Right atrium auricular region (tissue), 2 donors: ENCODE measurements at regions not wholly inside any gene's neighbourhood (a gene's known extent, or its start where the extent isn't known, plus 50 kb on each side); places are given as distances from the start of the nearest gene placed in this dataset.
"Not testable (repeated sequence)": the region's sequence is repeated elsewhere in the genome, so short reads cannot be mapped to it uniquely, and the experiment has no call there.

Source experiments
- DNase-seq: peaks from one replicate; pipeline ENCODE4 v3.0.0-alpha.2; 2019; ENCODE audit warnings: low spot score
- H3K27ac ChIP-seq, 2 donors: fragments of 200-600 bp; sonication (generic); 1 replicate in 1 of 2; 2 replicates in 1 of 2; pipeline ENCODE4 v1.5.1; 2016 to 2019
- H3K27me3 ChIP-seq, 2 donors: fragments of 200-600 bp; sonication (generic); one replicate each; pipeline versions ENCODE4 v1.5.1 to v1.6.0; 2017 to 2019
- H3K36me3 ChIP-seq: fragments of 200-600 bp; sonication (generic); one replicate; pipeline ENCODE4 v1.5.1; 2016
- H3K4me1 ChIP-seq, 2 donors: fragments of 200-600 bp; sonication (generic); one replicate each; pipeline versions ENCODE4 v1.5.1 to v1.6.0; 2017 to 2019
- H3K4me3 ChIP-seq, 2 donors: fragments of 200-600 bp; sonication (generic); 1 replicate in 1 of 2; 2 replicates in 1 of 2; pipeline ENCODE4 v1.5.1; 2017 to 2019; ENCODE audit warnings: mild to moderate bottlenecking in 1 of 2, moderate library complexity in 1 of 2
- H3K9me3 ChIP-seq, 2 donors: fragments of 200-600 bp; sonication (generic); one replicate each; pipeline ENCODE4 v1.5.1; 2019
- TF ChIP-seq, protein P1 (sequence below), 2 donors: fragments of 200-600 bp; sonication (generic); IDR thresholded peaks; one replicate each; pipeline ENCODE4 v1.5.1; 2019; ENCODE audit warnings: antibody characterized with exemption in 2 of 2

DNA sequence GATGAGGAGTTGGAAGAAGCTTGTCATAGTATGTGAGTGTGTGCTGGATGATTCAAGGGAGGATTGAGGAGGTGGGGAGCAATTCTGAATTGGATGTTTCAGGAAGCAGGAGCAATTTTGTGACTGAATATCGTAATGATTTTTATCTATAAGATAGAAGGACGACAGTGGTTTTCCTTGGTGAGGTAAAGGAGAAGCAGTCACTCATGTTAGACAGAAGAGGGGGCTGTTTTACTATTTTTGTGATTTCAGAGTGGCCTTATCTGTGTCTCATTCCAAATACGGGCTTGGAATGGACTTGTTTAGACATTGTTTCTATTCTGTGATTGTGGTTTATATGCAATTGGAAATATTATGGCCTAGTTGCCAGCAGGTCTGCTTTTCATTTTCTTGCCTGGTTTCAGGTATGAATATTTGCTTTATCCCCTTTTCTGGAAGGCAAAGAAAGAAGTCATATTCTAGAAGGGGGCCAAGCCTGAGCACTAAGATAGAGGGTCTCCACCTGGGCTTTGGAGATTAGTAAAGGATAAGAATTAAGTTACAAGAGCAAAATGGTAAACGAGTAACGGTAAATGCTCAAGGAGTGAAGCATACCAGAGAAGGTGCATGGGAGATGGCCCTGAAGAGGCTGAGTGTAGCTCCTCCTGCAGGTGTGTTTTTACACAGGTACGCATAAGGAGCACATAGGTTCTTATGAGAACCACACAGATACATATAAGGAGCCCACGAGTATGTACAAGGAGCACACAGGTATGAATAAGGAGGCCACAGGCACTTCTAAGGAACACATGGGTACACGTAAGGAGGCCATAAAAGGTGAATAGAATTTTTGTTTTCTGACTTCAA is 124.6 kb upstream of the KCNAB1 start:
- no peak overlapping the region for H3K4me3 ChIP-seq
- no peak for DNase-seq
- H3K27me3 ChIP-seq: no peaks in the 10 kb centered on the region
- no peaks in the 10 kb centered on the region for H3K36me3 ChIP-seq
- peaks cover 0 to 5% of the 10 kb centered on the region in 2 donors for H3K9me3 ChIP-seq
- TF ChIP-seq, protein P1, sequence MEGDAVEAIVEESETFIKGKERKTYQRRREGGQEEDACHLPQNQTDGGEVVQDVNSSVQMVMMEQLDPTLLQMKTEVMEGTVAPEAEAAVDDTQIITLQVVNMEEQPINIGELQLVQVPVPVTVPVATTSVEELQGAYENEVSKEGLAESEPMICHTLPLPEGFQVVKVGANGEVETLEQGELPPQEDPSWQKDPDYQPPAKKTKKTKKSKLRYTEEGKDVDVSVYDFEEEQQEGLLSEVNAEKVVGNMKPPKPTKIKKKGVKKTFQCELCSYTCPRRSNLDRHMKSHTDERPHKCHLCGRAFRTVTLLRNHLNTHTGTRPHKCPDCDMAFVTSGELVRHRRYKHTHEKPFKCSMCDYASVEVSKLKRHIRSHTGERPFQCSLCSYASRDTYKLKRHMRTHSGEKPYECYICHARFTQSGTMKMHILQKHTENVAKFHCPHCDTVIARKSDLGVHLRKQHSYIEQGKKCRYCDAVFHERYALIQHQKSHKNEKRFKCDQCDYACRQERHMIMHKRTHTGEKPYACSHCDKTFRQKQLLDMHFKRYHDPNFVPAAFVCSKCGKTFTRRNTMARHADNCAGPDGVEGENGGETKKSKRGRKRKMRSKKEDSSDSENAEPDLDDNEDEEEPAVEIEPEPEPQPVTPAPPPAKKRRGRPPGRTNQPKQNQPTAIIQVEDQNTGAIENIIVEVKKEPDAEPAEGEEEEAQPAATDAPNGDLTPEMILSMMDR (IDR thresholded peaks at IDR 0.05): peak in 1 of 2 donors; percentile 56
- H3K27ac ChIP-seq: no peak overlapping the region
- H3K4me1 ChIP-seq: no peaks in the 10 kb centered on the region

DNA sequence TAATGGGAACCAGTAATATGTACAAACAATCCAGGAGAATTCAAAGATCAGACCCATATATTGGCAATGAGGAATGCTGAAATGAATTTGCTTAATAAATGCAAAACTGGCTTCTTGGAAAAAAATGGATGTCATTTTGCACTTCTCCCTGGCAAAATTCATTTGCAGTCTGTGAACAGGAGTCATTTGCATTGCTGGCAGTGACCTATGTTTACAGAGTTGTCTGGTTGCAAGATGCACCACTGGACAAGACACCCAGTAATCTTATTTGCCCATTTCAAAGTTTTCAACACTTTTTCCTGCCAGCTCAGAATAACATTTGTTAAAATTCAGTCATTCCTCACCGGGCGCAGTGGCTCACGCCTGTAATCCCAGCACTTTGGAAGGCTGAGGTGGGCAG is 123.5 kb upstream of the KCNAB1 start:
- H3K9me3 ChIP-seq: peaks cover 0 to 5% of the 10 kb centered on the region in 2 donors
- no peak overlapping the region for H3K4me3 ChIP-seq
- H3K27me3 ChIP-seq: no peaks in the 10 kb centered on the region
- H3K4me1 ChIP-seq: no peaks in the 10 kb centered on the region
- H3K36me3 ChIP-seq: no peaks in the 10 kb centered on the region
- H3K27ac ChIP-seq: no peak overlapping the region
- no peak for DNase-seq
- TF ChIP-seq, protein P1 (IDR thresholded peaks at IDR 0.05): no peak

DNA sequence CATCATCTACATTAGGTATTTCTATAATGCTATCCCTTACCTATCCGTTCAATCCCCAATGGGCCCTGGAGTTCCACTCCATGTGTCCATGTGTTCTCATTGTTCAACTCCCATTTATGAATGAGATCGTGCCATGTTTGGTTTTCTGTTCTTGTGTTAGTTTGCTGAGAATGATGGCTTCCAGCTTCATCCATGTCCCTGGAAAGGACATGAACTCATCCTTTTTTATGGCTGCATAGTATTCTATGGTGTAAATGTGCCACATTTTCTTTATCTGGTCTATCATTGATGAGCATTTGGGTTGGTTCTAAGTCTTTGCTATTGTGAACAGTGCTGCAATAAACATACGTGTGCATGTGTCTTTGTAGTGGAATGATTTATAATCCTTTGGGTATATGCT is 122.2 kb upstream of the KCNAB1 start:
- not testable (repeated sequence) for H3K27ac ChIP-seq, DNase-seq, H3K9me3 ChIP-seq, H3K27me3 ChIP-seq, H3K36me3 ChIP-seq, H3K4me3 ChIP-seq, H3K4me1 ChIP-seq

DNA sequence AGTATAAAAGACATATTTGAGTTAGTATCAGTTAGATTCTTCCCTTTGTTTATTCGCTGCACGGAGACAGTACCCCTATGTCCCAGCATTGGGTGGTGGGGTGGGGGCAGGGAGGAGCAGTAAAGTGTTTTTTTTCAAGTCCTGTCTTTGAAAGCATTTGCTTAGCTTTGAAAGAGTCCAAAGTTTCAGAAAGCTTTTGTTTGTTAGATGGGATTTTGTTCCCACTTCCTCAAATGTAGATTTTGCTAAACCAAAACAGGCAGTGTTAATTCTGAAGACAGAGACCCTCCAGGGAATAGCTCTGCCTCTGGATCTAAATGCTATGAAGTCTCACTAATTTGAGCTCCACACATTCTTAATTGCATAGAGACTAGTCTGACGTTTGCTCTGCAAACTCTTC is 114.6 kb upstream of the KCNAB1 start:
- TF ChIP-seq, protein P1 (IDR thresholded peaks at IDR 0.05): no peak
- Histone ChIP-seq H3K36me3 (no peaks in the 10 kb centered on the region), H3K9me3 (no peaks in the 10 kb centered on the region), H3K4me1 (no peaks in the 10 kb centered on the region), H3K27ac (no peak overlapping the region), H3K4me3 (no peak overlapping the region), H3K27me3 (no peaks in the 10 kb centered on the region)
- DNase-seq: no peak

DNA sequence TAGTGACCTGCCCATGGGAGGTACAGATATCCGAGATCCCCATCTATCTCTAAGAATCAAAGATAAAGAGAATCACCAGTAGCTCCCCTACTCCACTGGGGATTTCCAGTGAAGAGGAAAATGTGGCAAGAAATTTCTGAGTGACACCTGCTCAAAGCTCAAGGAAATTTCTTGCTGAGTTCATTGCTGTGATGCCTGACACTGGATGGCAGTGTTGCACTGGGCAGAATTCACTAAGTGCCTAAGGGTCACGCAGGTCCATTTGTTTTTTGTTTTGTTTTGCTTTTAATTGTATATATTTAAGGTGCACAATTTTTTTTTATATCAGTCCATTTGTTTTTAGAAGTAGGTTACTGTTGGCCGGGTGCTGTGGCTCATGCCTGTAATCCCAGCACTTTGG is 109.5 kb upstream of the KCNAB1 start:
- no peak overlapping the region for H3K27ac ChIP-seq
- no peak for DNase-seq
- no peaks in the 10 kb centered on the region for H3K27me3 ChIP-seq
- no peaks in the 10 kb centered on the region for H3K36me3 ChIP-seq
- H3K9me3 ChIP-seq: no peaks in the 10 kb centered on the region
- TF ChIP-seq, protein P1 (IDR thresholded peaks at IDR 0.05): peak in 1 of 2 donors; percentile 42
- no peaks in the 10 kb centered on the region for H3K4me1 ChIP-seq
- H3K4me3 ChIP-seq: no peak overlapping the region

DNA sequence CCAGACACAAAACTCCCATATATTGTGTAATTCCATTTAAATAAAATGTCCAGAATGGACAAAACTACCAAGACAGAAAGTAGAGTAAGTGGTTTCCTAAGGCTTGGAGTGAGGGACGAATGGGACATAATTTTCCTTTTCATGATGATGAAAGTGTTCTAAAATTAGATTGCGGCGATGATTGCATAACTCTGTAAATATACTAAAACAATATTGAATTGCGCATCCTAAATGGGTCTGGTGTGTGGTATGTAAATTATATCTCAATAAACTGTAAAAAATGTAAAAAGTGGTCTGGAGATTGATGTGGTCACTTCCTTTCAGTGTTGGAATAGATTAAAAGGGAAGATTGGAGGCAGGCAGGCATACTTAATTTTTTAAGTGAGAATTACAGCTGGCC is 105.9 kb upstream of the KCNAB1 start:
- H3K36me3 ChIP-seq: no peaks in the 10 kb centered on the region
- H3K9me3 ChIP-seq: no peaks in the 10 kb centered on the region
- no peak overlapping the region for H3K27ac ChIP-seq
- no peak for DNase-seq
- H3K4me1 ChIP-seq: no peaks in the 10 kb centered on the region
- H3K4me3 ChIP-seq: no peak overlapping the region
- TF ChIP-seq, protein P1 (IDR thresholded peaks at IDR 0.05): no peak
- no peaks in the 10 kb centered on the region for H3K27me3 ChIP-seq
